DND-41 (cell line): ENCODE measurements at regions not wholly inside any gene's neighbourhood (a gene's known extent, or its start where the extent isn't known, plus 50 kb on each side); places are given as distances from the start of the nearest gene placed in this dataset.

Experiments used
- ATAC-seq: fragments of 200-7000 bp; cut with Tn5 transposase; 3 replicates; pipeline ENCODE4 v1.9.1; 2021; ENCODE audit warnings: low read depth; ENCODE audit not compliant: insufficient read depth
- DNase-seq: peaks from one replicate; pipeline ENCODE4 v3.0.0-alpha.2; 2020
- H2AFZ ChIP-seq: 2 replicates; pipeline ENCODE4 v1.6.0; 2012; ENCODE audit warnings: low read depth, low read length
- H3K27ac ChIP-seq: 2 replicates; pipeline ENCODE4 v1.5.1; 2012; ENCODE audit warnings: low read length, inconsistent platforms
- H3K27me3 ChIP-seq: fragments of 200-600 bp; sonication (generic); 2 replicates; pipeline ENCODE4 v1.6.0; 2012; ENCODE audit warnings: low read length, mild to moderate bottlenecking, inconsistent platforms; ENCODE audit not compliant: insufficient read depth, poor library complexity
- H3K36me3 ChIP-seq: 2 replicates; pipeline ENCODE4 v1.5.1; 2012; ENCODE audit warnings: low read length, inconsistent platforms; ENCODE audit not compliant: insufficient read depth
- H3K4me1 ChIP-seq: 2 replicates; pipeline ENCODE4 v1.5.1; 2012; ENCODE audit warnings: mild to moderate bottlenecking, low read length; ENCODE audit not compliant: insufficient read depth
- H3K4me2 ChIP-seq: 2 replicates; pipeline ENCODE4 v1.6.0; 2012; ENCODE audit warnings: mild to moderate bottlenecking, moderate library complexity, low read length, inconsistent platforms; ENCODE audit not compliant: insufficient read depth
- H3K4me3 ChIP-seq, 2 experiments: fragments of 200-600 bp in 1 of 2; shearing (Covaris generic) in 1 of 2; 2 replicates each; pipeline ENCODE4 v1.5.1; 2012 to 2016; ENCODE audit warnings: inconsistent platforms in 2 of 2, low read length in 2 of 2, mild to moderate bottlenecking in 2 of 2, low read depth in 1 of 2, moderate library complexity in 1 of 2
- H3K79me2 ChIP-seq: 2 replicates; pipeline ENCODE4 v1.6.0; 2012; ENCODE audit warnings: low read length, inconsistent platforms; ENCODE audit not compliant: insufficient read depth
- H3K9ac ChIP-seq: 2 replicates; pipeline ENCODE4 v1.6.0; 2012; ENCODE audit warnings: low read depth, mild to moderate bottlenecking, inconsistent platforms, low read length, moderate library complexity
- H3K9me3 ChIP-seq: 2 replicates; pipeline ENCODE4 v1.5.1; 2012; ENCODE audit warnings: low read length, moderate library complexity, mild to moderate bottlenecking, inconsistent platforms; ENCODE audit not compliant: insufficient read depth, severe bottlenecking
- H4K20me1 ChIP-seq: 2 replicates; pipeline ENCODE4 v1.6.0; 2012; ENCODE audit warnings: low read length; ENCODE audit not compliant: insufficient read depth
- CTCF ChIP-seq: IDR thresholded peaks from 2 replicates; pipeline ENCODE4 v1.5.1; 2012; ENCODE audit warnings: borderline replicate concordance, low read length, moderate library complexity, mild to moderate bottlenecking; ENCODE audit not compliant: poor library complexity, severe bottlenecking; ENCODE audit errors: extremely low read depth
- EZH2 ChIP-seq: IDR thresholded peaks from 3 replicates; pipeline ENCODE4 v1.6.1; 2012; ENCODE audit warnings: borderline replicate concordance, low read depth, mild to moderate bottlenecking, moderate library complexity, low read length, inconsistent platforms; ENCODE audit not compliant: severe bottlenecking

GRCh38 chr1:201771466-201771865 is 57.5 kb upstream of the IPO9 start:
- ATAC-seq = no peak
- no peak overlapping the region for H3K4me3 ChIP-seq
- H3K4me1 ChIP-seq = no peaks in the 10 kb centered on the region
- H3K9me3 ChIP-seq = peaks cover 8% of the 10 kb centered on the region
- H3K27ac ChIP-seq = no peak overlapping the region
- no peaks in the 10 kb centered on the region for H3K27me3 ChIP-seq
- H3K79me2 ChIP-seq = no peaks in the 10 kb centered on the region
- DNase-seq = no peak
- no peak overlapping the region for H3K9ac ChIP-seq
- H3K36me3 ChIP-seq = no peaks in the 10 kb centered on the region
- H4K20me1 ChIP-seq = no peaks in the 10 kb centered on the region
- no peak overlapping the region for H2AFZ ChIP-seq
- H3K4me2 ChIP-seq = no peak overlapping the region
- TF ChIP-seq CTCF = no peak
- no peak for TF ChIP-seq EZH2

GRCh38 chr1:201772178-201772577 is 56.8 kb upstream of the IPO9 start:
- no peak for TF ChIP-seq CTCF
- no peak for TF ChIP-seq EZH2
- H3K79me2 ChIP-seq = no peaks in the 10 kb centered on the region
- H4K20me1 ChIP-seq = no peaks in the 10 kb centered on the region
- no peaks in the 10 kb centered on the region for H3K27me3 ChIP-seq
- no peaks in the 10 kb centered on the region for H3K36me3 ChIP-seq
- no peak overlapping the region for H3K27ac ChIP-seq
- ATAC-seq = no peak
- no peak overlapping the region for H3K4me3 ChIP-seq
- H3K9ac ChIP-seq = no peak overlapping the region
- H2AFZ ChIP-seq = no peak overlapping the region
- DNase-seq = no peak
- no peak overlapping the region for H3K4me2 ChIP-seq
- no peaks in the 10 kb centered on the region for H3K4me1 ChIP-seq
- H3K9me3 ChIP-seq = peaks cover 8% of the 10 kb centered on the region

- no peaks in the 10 kb centered on the region for H3K4me1 ChIP-seq
- H3K27me3 ChIP-seq = peaks cover 3% of the 10 kb centered on the region
- peaks cover 8% of the 10 kb centered on the region for H3K9me3 ChIP-seq
- ATAC-seq = no peak
- no peak overlapping the region for H3K9ac ChIP-seq
- H2AFZ ChIP-seq = no peak overlapping the region
- no peak for DNase-seq
- H3K4me2 ChIP-seq = no peak overlapping the region
- no peak overlapping the region for H3K27ac ChIP-seq
- H3K4me3 ChIP-seq = no peak overlapping the region
- TF ChIP-seq CTCF = no peak
- no peak for TF ChIP-seq EZH2
- H3K79me2 ChIP-seq = no peaks in the 10 kb centered on the region
- H4K20me1 ChIP-seq = no peaks in the 10 kb centered on the region
- no peaks in the 10 kb centered on the region for H3K36me3 ChIP-seq
Measured at GRCh38 chr1:201773764-201774163, 55.2 kb upstream of the IPO9 start.
